Skeletal muscle tissue (tissue), 3 donors: ENCODE measurements at regions not wholly inside any gene's neighbourhood (a gene's known extent, or its start where the extent isn't known, plus 50 kb on each side); places are given as distances from the start of the nearest gene placed in this dataset.
A peak's percentile ranks its signal among the peaks of the same experiment; 100 is the strongest.

Experiments
- H3K27ac ChIP-seq: one replicate; pipeline ENCODE4 v1.7.0; 2013; ENCODE audit warnings: mild to moderate bottlenecking, low read depth, low read length, inconsistent platforms
- H3K27me3 ChIP-seq, 3 donors: one replicate each; pipeline ENCODE4 v1.7.0; 2013; ENCODE audit warnings: low read length in 3 of 3; ENCODE audit not compliant: control insufficient read depth in 3 of 3, insufficient read depth in 3 of 3
- H3K36me3 ChIP-seq, 3 donors: one replicate each; pipeline ENCODE4 v1.7.0; 2013; ENCODE audit warnings: low read length in 3 of 3; ENCODE audit not compliant: control insufficient read depth in 3 of 3, insufficient read depth in 3 of 3
- H3K4me1 ChIP-seq, 3 donors: one replicate each; pipeline ENCODE4 v1.7.0; 2013; ENCODE audit warnings: low read length in 3 of 3, mild to moderate bottlenecking in 3 of 3; ENCODE audit not compliant: control insufficient read depth in 3 of 3, insufficient read depth in 3 of 3
- H3K4me3 ChIP-seq, 3 donors: one replicate each; pipeline ENCODE4 v1.7.0; 2013; ENCODE audit warnings: low read length in 3 of 3
- H3K9ac ChIP-seq, 3 donors: one replicate each; pipeline ENCODE4 v1.7.0; 2013; ENCODE audit warnings: low read length in 3 of 3, mild to moderate bottlenecking in 3 of 3, moderate library complexity in 2 of 3, low read depth in 1 of 3
- H3K9me3 ChIP-seq, 3 donors: one replicate each; pipeline ENCODE4 v1.7.0; 2013; ENCODE audit warnings: low read length in 3 of 3; ENCODE audit not compliant: control insufficient read depth in 3 of 3
- donor health status: Osteomylitis.

- Histone ChIP-seq H3K4me1 (peaks cover 0 to 6% (median 4%) of the 10 kb centered on the region in 3 donors), H3K4me3 (no peak overlapping the region), H3K9ac (no peak overlapping the region), H3K9me3 (no peaks in the 10 kb centered on the region), H3K27me3 (peaks cover 0 to 3% (median 0%) of the 10 kb centered on the region in 3 donors), H3K36me3 (no peaks in the 10 kb centered on the region), H3K27ac (no peak overlapping the region)
Measured at GRCh38 chr20:17882834-17883591, 85.6 kb downstream of the SNX5 start.

GRCh38 chr20:17882065-17882833 lies 86.3 kb downstream of the SNX5 start:
- Histone ChIP-seq H3K27me3 (peaks cover 0 to 3% (median 0%) of the 10 kb centered on the region in 3 donors), H3K4me1 (peaks cover 0 to 6% (median 4%) of the 10 kb centered on the region in 3 donors), H3K9me3 (no peaks in the 10 kb centered on the region), H3K9ac (no peak overlapping the region), H3K27ac (no peak overlapping the region), H3K4me3 (no peak overlapping the region), H3K36me3 (no peaks in the 10 kb centered on the region)

- Histone ChIP-seq H3K27me3 (peaks cover 0 to 3% (median 0%) of the 10 kb centered on the region in 3 donors), H3K9ac (no peak overlapping the region), H3K4me1 (peaks cover 0 to 6% (median 4%) of the 10 kb centered on the region in 3 donors), H3K4me3 (no peak overlapping the region), H3K9me3 (no peaks in the 10 kb centered on the region), H3K36me3 (no peaks in the 10 kb centered on the region), H3K27ac (no peak overlapping the region)
Measured at GRCh38 chr20:17881741-17882064, 86.9 kb downstream of the SNX5 start.

- Histone ChIP-seq H3K27ac (no peak overlapping the region), H3K4me3 (no peak overlapping the region), H3K4me1 (peaks cover 9 to 19% (median 14%) of the 10 kb centered on the region in 3 donors), H3K9me3 (no peaks in the 10 kb centered on the region), H3K9ac (no peak overlapping the region), H3K27me3 (peaks cover 0 to 14% (median 9%) of the 10 kb centered on the region in 3 donors), H3K36me3 (no peaks in the 10 kb centered on the region)
Measured at GRCh38 chr20:17878912-17879602, 89.5 kb downstream of the SNX5 start.

GRCh38 chr20:17878069-17878911 lies 90.3 kb downstream of the SNX5 start:
- Histone ChIP-seq H3K27me3 (peaks cover 0 to 14% (median 9%) of the 10 kb centered on the region in 3 donors), H3K36me3 (no peaks in the 10 kb centered on the region), H3K4me1 (peaks cover 16 to 24% (median 19%) of the 10 kb centered on the region in 3 donors), H3K9me3 (no peaks in the 10 kb centered on the region), H3K4me3 (no peak overlapping the region), H3K9ac (no peak overlapping the region), H3K27ac (no peak overlapping the region)

DNA sequence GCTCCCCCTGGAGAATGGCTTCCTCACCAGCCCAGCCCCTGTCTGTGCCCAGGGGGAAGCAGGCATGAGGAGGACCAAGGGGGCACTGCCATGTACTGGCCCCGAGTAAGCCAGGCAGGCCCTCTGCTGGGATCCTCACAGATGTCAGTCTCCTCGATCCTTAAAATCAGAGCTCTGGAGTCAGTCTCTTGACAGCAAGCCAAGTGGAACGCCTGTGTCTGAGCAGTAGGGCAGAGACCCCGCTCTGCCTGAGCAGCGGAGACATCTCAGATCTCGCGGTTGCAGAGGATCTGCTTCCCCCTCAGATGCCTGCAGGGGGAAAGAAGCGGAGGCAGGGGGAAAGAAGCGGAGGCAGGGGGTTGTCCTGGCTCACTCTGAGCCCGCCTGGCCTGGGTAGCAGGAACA lies 92.6 kb downstream of the SNX5 start:
- no peaks in the 10 kb centered on the region for H3K9me3 ChIP-seq
- H3K27me3 ChIP-seq, result peaks cover 0 to 14% (median 9%) of the 10 kb centered on the region in 3 donors
- peak overlapping the region in 2 of 3 donors; percentile 3 to 23 for H3K9ac ChIP-seq
- H3K27ac ChIP-seq, result no peak overlapping the region
- H3K36me3 ChIP-seq, result no peaks in the 10 kb centered on the region
- H3K4me1 ChIP-seq, result peaks cover 16 to 24% (median 20%) of the 10 kb centered on the region in 3 donors
- no peak overlapping the region for H3K4me3 ChIP-seq

DNA sequence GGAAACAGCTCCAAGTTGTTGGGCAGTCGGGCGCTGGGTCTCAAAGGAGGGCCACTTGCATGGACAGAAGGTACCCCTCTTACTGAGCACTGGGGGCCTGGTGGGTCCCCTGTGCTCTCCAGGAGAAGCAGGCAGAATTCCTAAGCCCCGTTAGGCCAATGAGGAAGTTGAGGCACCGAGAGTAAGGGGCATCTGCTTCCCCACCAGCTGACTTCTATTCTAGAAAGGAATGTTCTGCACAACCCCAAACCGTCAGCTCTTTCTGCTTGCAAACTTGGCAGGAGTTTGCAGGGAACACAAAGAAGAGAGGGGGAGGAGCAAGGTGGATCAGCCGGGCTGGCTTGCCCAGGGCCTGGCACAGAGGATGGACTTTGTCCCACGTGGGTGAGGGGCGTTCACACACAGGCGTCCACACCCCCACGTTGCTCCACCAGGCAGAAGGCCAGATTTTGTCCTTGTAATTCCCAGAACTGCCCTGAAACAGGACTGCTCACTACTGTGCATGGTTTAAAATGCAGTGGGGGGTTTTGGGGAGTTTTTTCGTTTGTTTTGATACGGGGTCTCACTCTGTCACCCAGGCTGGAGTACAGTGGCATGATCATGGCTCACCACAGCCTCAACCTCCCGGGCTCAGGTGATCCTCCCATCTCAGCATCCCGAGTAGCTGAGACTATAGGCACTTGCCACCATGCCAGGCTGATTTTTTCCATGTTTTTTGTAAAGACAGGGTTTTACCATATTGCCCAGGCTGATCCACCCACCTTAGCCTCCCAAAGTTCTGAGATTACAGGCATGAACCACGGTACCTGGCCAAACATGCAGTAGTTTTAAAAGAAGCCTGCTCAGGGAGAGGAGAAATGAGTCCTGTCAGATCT lies 93.3 kb downstream of the SNX5 start:
- no peaks in the 10 kb centered on the region for H3K9me3 ChIP-seq
- H3K27ac ChIP-seq, result no peak overlapping the region
- H3K4me3 ChIP-seq, result no peak overlapping the region
- no peaks in the 10 kb centered on the region for H3K36me3 ChIP-seq
- H3K9ac ChIP-seq, result peak overlapping the region in 1 of 3 donors; percentile 23
- H3K27me3 ChIP-seq, result peaks cover 0 to 14% (median 13%) of the 10 kb centered on the region in 3 donors
- H3K4me1 ChIP-seq, result peaks cover 16 to 24% (median 20%) of the 10 kb centered on the region in 3 donors

DNA sequence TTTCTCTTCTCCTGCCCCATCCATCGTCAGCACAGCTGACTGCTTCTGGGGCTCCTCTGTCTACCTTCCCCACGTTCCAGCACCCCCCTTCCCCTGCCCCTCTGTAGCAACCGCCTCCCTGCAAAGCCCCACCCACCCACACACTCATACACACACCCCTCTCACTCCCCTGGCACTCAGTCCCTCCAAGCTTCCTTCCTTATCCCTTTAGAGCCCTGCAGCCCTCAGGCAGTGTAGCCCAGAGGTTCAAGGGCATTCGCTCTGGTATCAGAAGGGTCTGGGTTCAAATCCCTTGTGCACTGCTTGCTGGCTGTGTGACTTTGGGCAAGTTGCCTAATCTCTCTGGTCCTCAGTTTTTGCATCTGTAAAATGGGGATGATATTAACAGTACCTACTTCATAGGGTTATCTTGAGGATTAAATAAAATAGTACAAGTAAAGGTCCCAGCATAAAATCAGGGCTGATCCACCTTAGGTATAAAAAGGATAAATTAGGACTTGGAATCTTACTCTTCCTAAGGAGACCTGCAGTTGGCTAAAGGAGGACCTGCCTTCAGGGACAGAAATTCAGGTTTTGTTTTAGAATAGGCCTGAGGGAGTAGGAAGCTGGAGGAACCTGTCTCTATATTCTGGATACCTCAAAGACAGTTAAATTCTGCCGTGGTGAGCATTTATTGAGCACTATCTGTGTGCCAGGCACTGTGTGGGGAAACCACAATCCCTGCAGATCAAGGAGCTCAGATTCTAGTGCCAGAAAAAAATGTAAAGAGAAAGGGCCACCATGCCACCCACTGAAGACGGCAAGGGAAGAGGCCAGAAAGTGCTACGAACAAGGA lies 94.1 kb downstream of the SNX5 start:
- Histone ChIP-seq H3K36me3 (no peaks in the 10 kb centered on the region), H3K27ac (no peak overlapping the region), H3K4me3 (no peak overlapping the region), H3K27me3 (peaks cover 5 to 21% (median 18%) of the 10 kb centered on the region in 3 donors), H3K9me3 (no peaks in the 10 kb centered on the region), H3K4me1 (peaks cover 16 to 32% (median 24%) of the 10 kb centered on the region in 3 donors), H3K9ac (peak overlapping the region in 1 of 3 donors; percentile 8)
